RCC 7860 (cell line): ENCODE measurements at regions not wholly inside any gene's neighbourhood (a gene's known extent, or its start where the extent isn't known, plus 50 kb on each side); places are given as distances from the start of the nearest gene placed in this dataset.

ENCODE experiments used
- DNase-seq: peaks from one replicate; pipeline ENCODE4 v3.0.0-alpha.2; 2015; ENCODE audit warnings: low spot score
- FAIRE-seq: peaks from 2 replicates; lab custom pipeline; 2012; peaks lifted over from hg19 to GRCh38; lab: Jason Lieb, UNC

- DNase-seq (no peak), FAIRE-seq (no peak)
Observed at GRCh38 chr4:16284050-16284449, 57.8 kb upstream of the TAPT1 start.

GRCh38 chr4:16278178-16278577, 51.9 kb upstream of the TAPT1 start:
- DNase-seq = no peak
- no peak for FAIRE-seq
